GM10266 (cell line): ENCODE measurements at regions not wholly inside any gene's neighbourhood (a gene's known extent, or its start where the extent isn't known, plus 50 kb on each side); places are given as distances from the start of the nearest gene placed in this dataset.

Experiments
- DNase-seq: peaks from one replicate; pipeline ENCODE4 v3.0.0; 2012; ENCODE audit errors: extremely low spot score
- TF ChIP-seq, protein P1 (sequence below): IDR thresholded peaks from 2 replicates; pipeline ENCODE4 v1.5.1; 2012; ENCODE audit warnings: mild to moderate bottlenecking, low read depth; ENCODE audit not compliant: control insufficient read depth, insufficient read depth; ENCODE audit errors: missing control alignments

DNA sequence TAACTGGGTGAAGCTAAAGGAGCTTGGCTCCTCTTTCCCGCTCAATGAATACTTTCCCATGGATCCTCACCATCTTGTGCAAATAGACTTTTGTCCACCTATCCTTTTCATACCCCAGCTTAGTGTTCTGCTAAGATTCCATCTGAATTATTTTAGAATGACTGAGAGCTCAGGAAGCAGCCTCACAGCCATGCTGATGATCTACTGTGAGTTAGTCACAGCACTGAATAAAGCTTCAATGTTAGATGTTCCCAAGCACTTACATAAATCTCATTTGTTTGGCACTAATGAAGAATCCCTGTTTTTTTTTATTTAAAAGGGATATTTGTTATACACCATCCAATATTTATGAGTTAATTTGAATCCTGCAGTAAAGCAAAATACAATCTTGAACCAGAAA is 317.6 kb upstream of the TRPC7 start:
- TF ChIP-seq, protein P1, sequence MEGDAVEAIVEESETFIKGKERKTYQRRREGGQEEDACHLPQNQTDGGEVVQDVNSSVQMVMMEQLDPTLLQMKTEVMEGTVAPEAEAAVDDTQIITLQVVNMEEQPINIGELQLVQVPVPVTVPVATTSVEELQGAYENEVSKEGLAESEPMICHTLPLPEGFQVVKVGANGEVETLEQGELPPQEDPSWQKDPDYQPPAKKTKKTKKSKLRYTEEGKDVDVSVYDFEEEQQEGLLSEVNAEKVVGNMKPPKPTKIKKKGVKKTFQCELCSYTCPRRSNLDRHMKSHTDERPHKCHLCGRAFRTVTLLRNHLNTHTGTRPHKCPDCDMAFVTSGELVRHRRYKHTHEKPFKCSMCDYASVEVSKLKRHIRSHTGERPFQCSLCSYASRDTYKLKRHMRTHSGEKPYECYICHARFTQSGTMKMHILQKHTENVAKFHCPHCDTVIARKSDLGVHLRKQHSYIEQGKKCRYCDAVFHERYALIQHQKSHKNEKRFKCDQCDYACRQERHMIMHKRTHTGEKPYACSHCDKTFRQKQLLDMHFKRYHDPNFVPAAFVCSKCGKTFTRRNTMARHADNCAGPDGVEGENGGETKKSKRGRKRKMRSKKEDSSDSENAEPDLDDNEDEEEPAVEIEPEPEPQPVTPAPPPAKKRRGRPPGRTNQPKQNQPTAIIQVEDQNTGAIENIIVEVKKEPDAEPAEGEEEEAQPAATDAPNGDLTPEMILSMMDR, result no peak
- no peak for DNase-seq

DNA sequence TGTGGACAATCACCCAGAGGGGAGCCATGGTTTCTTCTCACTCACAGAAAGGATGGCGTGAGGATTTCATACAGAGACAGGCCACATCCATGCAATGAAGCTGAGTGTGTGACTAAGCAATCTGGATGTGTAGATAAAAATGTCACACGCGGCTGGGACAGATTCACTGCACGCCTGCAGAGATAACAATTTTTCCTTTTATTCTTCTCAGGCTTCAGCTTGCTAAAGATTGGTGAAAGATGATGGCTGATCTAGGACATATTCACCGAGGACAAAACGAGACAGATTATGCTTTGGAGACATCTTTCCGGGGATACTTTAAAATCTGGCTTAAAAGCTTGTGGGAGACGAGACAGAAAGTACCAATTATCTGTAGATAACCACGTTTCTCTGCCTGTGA is 313.9 kb upstream of the TRPC7 start:
- TF ChIP-seq, protein P1, result no peak
- DNase-seq, result no peak

DNA sequence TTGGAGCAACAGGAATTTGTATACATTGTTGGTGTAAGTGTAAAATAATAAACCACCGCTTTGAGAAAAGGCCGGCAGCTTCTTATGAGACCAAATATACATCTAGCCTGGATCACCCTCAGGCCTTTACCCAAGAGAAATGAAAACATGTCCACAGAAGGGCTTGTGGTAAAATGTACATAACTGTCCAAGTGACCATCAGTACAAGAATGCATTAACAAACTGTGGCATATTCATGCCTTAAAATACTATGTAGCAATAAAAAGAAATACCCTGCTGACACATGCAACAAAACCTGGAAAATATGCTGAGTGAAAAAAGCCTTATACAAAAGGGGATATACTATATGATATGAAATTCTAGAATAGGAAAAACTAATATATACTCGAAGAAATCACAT is 311.9 kb upstream of the TRPC7 start:
- TF ChIP-seq, protein P1, result no peak
- no peak for DNase-seq

DNA sequence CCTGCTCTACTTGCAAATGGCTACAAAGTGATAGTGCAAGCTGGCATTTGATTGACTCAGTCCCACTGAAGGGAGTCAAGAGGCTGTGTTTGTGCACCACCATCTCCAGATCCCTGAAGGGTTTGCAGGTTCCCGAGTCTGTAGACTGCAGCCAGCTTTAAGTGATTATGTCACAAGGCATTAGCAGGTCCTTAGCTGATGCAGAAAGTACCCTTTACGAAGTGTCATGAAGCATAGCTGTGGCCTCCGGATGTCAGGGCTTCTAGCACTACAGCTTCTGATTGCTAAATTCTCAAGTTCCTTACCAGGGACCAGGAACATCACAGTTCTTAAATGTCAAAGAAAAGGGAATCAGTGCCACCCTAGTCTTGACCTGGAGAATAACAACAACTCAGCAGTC is 311.3 kb upstream of the TRPC7 start:
- no peak for DNase-seq
- TF ChIP-seq, protein P1, result no peak

DNA sequence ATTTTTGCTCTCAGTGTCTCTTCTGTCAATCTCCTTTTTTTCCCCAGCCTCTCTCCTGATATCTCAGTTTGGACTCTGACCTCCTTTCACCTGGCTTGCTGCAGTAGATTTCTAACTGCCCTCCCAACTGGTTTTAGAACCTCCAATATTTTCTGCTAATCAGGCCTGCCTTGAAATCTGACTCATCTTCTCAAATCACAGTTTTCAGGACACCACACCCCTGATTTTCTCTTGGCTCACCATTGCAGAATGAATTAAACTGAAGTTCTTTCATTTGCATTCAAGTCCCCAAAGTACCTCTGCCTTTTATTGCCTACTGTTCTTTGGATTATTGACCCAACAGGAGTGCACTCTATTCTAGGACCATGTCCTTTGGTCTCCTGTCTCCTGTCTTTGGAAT is 310.4 kb upstream of the TRPC7 start:
- TF ChIP-seq, protein P1, result no peak
- no peak for DNase-seq

GRCh38 chr5:136674178-136674577 is 308.8 kb upstream of the TRPC7 start:
- DNase-seq, result no peak
- TF ChIP-seq, protein P1, result no peak

- TF ChIP-seq, protein P1, result no peak
These were observed 302.4 kb upstream of the TRPC7 start for GRCh38 chr5:136667789-136668188.

More at GRCh38 chr5:136667789-136668188, 302.4 kb upstream of the TRPC7 start:
- DNase-seq, result no peak
